ENCODE measurements at regions not wholly inside any gene's neighbourhood (a gene's known extent, or its start where the extent isn't known, plus 50 kb on each side); places are given as distances from the start of the nearest gene placed in this dataset.

GRCh38 chr22:44594951-44595350 lies 96.9 kb upstream of the RTL6 start:
- DNase-seq (ENCODE audit: low read depth in 2 of 3, low spot score in 2 of 3), result no peak

GRCh38 chr22:44592824-44593148 lies 94.8 kb upstream of the RTL6 start:
- DNase-seq (ENCODE audit: low read depth in 2 of 3, low spot score in 2 of 3), result no peak

GRCh38 chr22:44592126-44592823 lies 94.2 kb upstream of the RTL6 start:
- no peak for DNase-seq (ENCODE audit: low read depth in 2 of 3, low spot score in 2 of 3)

GRCh38 chr22:44591146-44591790 lies 93.2 kb upstream of the RTL6 start:
- no peak for DNase-seq (ENCODE audit: low read depth in 2 of 3, low spot score in 2 of 3)

GRCh38 chr22:44590291-44590690 lies 92.3 kb upstream of the RTL6 start:
- DNase-seq (ENCODE audit: low read depth in 2 of 3, low spot score in 2 of 3), result no peak

GRCh38 chr22:44589831-44590230 lies 91.8 kb upstream of the RTL6 start:
- DNase-seq (ENCODE audit: low read depth in 2 of 3, low spot score in 2 of 3), result no peak

- DNase-seq (ENCODE audit: low read depth in 2 of 3, low spot score in 2 of 3), result no peak
Measured at GRCh38 chr22:44588348-44588747, 90.3 kb upstream of the RTL6 start.

- DNase-seq (ENCODE audit: low read depth in 2 of 3, low spot score in 2 of 3), result no peak
Measured at GRCh38 chr22:44587737-44588310, 89.8 kb upstream of the RTL6 start.

GRCh38 chr22:44586999-44587736 lies 89.1 kb upstream of the RTL6 start:
- DNase-seq (ENCODE audit: low read depth in 2 of 3, low spot score in 2 of 3), result no peak

GRCh38 chr22:44586351-44586990 lies 88.4 kb upstream of the RTL6 start:
- DNase-seq (ENCODE audit: low read depth in 2 of 3, low spot score in 2 of 3), result no peak

GRCh38 chr22:44585559-44586350 lies 87.7 kb upstream of the RTL6 start:
- DNase-seq (ENCODE audit: low read depth in 2 of 3, low spot score in 2 of 3), result no peak

GRCh38 chr22:44584256-44584902 lies 86.3 kb upstream of the RTL6 start:
- DNase-seq (ENCODE audit: low read depth in 2 of 3, low spot score in 2 of 3), result no peak

GRCh38 chr22:44583854-44584253 lies 85.8 kb upstream of the RTL6 start:
- DNase-seq (ENCODE audit: low read depth in 2 of 3, low spot score in 2 of 3), result no peak

GRCh38 chr22:44583061-44583760 lies 85.2 kb upstream of the RTL6 start:
- no peak for DNase-seq (ENCODE audit: low read depth in 2 of 3, low spot score in 2 of 3)

- DNase-seq (ENCODE audit: low read depth in 2 of 3, low spot score in 2 of 3), result no peak
Measured at GRCh38 chr22:44582016-44582415, 84.0 kb upstream of the RTL6 start.

GRCh38 chr22:44581096-44581435 lies 83.0 kb upstream of the RTL6 start:
- DNase-seq (ENCODE audit: low read depth in 2 of 3, low spot score in 2 of 3), result no peak

GRCh38 chr22:44580176-44581095 lies 82.4 kb upstream of the RTL6 start:
- no peak for DNase-seq (ENCODE audit: low read depth in 2 of 3, low spot score in 2 of 3)

- DNase-seq (ENCODE audit: low read depth in 2 of 3, low spot score in 2 of 3), result no peak
Measured at GRCh38 chr22:44578516-44579230, 80.6 kb upstream of the RTL6 start.

Measured in activated CD8-positive, alpha-beta memory T cell treated with anti-CD3 and anti-CD28 coated beads for 48 hours (primary cell).